ENCODE measurements at regions not wholly inside any gene's neighbourhood (a gene's known extent, or its start where the extent isn't known, plus 50 kb on each side); places are given as distances from the start of the nearest gene placed in this dataset.

- H3K4me1 Mint-ChIP-seq (ENCODE audit: unreplicated experiment) = no peaks in the 10 kb centered on the region
- H3K4me3 Mint-ChIP-seq (ENCODE audit: unreplicated experiment) = no peak overlapping the region
- peaks cover 3% of the 10 kb centered on the region for H3K27me3 Mint-ChIP-seq (ENCODE audit: unreplicated experiment)
- H3K36me3 Mint-ChIP-seq (ENCODE audit: low read depth, unreplicated experiment) = no peaks in the 10 kb centered on the region
- H3K9me3 Mint-ChIP-seq (ENCODE audit: unreplicated experiment) = no peaks in the 10 kb centered on the region
- no peak for TF ChIP-seq CTCF (IDR thresholded peaks at IDR 0.05; ENCODE audit: unreplicated experiment)
- DNase-seq (ENCODE audit: low spot score) = no peak
- no peak overlapping the region for H3K27ac Mint-ChIP-seq (ENCODE audit: unreplicated experiment)
Observed at GRCh38 chr12:116631619-116632018, 72.4 kb downstream of the MAP1LC3B2 start.

- Mint-ChIP-seq H3K27me3 (ENCODE audit: unreplicated experiment) (peaks cover 3% of the 10 kb centered on the region), H3K27ac (ENCODE audit: unreplicated experiment) (no peak overlapping the region), H3K9me3 (ENCODE audit: unreplicated experiment) (no peaks in the 10 kb centered on the region), H3K4me3 (ENCODE audit: unreplicated experiment) (no peak overlapping the region), H3K4me1 (ENCODE audit: unreplicated experiment) (no peaks in the 10 kb centered on the region), H3K36me3 (ENCODE audit: low read depth, unreplicated experiment) (no peaks in the 10 kb centered on the region)
- TF ChIP-seq CTCF (IDR thresholded peaks at IDR 0.05; ENCODE audit: unreplicated experiment) = no peak
- no peak for DNase-seq (ENCODE audit: low spot score)
Observed at GRCh38 chr12:116630762-116631161, 71.6 kb downstream of the MAP1LC3B2 start.

GRCh38 chr12:116629480-116629879, 70.3 kb downstream of the MAP1LC3B2 start:
- DNase-seq (ENCODE audit: low spot score) = no peak
- Mint-ChIP-seq H3K36me3 (ENCODE audit: low read depth, unreplicated experiment) (no peaks in the 10 kb centered on the region), H3K4me3 (ENCODE audit: unreplicated experiment) (no peak overlapping the region), H3K9me3 (ENCODE audit: unreplicated experiment) (no peaks in the 10 kb centered on the region), H3K4me1 (ENCODE audit: unreplicated experiment) (no peaks in the 10 kb centered on the region), H3K27me3 (ENCODE audit: unreplicated experiment) (peaks cover 3% of the 10 kb centered on the region), H3K27ac (ENCODE audit: unreplicated experiment) (no peak overlapping the region)
- no peak for TF ChIP-seq CTCF (IDR thresholded peaks at IDR 0.05; ENCODE audit: unreplicated experiment)

GRCh38 chr12:116628989-116629388, 69.8 kb downstream of the MAP1LC3B2 start:
- no peaks in the 10 kb centered on the region for H3K36me3 Mint-ChIP-seq (ENCODE audit: low read depth, unreplicated experiment)
- H3K27ac Mint-ChIP-seq (ENCODE audit: unreplicated experiment) = no peak overlapping the region
- H3K4me3 Mint-ChIP-seq (ENCODE audit: unreplicated experiment) = no peak overlapping the region
- peaks cover 3% of the 10 kb centered on the region for H3K27me3 Mint-ChIP-seq (ENCODE audit: unreplicated experiment)
- no peaks in the 10 kb centered on the region for H3K4me1 Mint-ChIP-seq (ENCODE audit: unreplicated experiment)
- no peaks in the 10 kb centered on the region for H3K9me3 Mint-ChIP-seq (ENCODE audit: unreplicated experiment)
- DNase-seq (ENCODE audit: low spot score) = no peak
- no peak for TF ChIP-seq CTCF (IDR thresholded peaks at IDR 0.05; ENCODE audit: unreplicated experiment)

- TF ChIP-seq CTCF (IDR thresholded peaks at IDR 0.05; ENCODE audit: unreplicated experiment) = no peak
- no peaks in the 10 kb centered on the region for H3K4me1 Mint-ChIP-seq (ENCODE audit: unreplicated experiment)
- peaks cover 5% of the 10 kb centered on the region for H3K27me3 Mint-ChIP-seq (ENCODE audit: unreplicated experiment)
- no peaks in the 10 kb centered on the region for H3K36me3 Mint-ChIP-seq (ENCODE audit: low read depth, unreplicated experiment)
- H3K27ac Mint-ChIP-seq (ENCODE audit: unreplicated experiment) = no peak overlapping the region
- DNase-seq (ENCODE audit: low spot score) = no peak
- H3K4me3 Mint-ChIP-seq (ENCODE audit: unreplicated experiment) = no peak overlapping the region
- no peaks in the 10 kb centered on the region for H3K9me3 Mint-ChIP-seq (ENCODE audit: unreplicated experiment)
Observed at GRCh38 chr12:116628450-116628793, 69.2 kb downstream of the MAP1LC3B2 start.
